ENCODE measurements at regions not wholly inside any gene's neighbourhood (a gene's known extent, or its start where the extent isn't known, plus 50 kb on each side); places are given as distances from the start of the nearest gene placed in this dataset.

DNA sequence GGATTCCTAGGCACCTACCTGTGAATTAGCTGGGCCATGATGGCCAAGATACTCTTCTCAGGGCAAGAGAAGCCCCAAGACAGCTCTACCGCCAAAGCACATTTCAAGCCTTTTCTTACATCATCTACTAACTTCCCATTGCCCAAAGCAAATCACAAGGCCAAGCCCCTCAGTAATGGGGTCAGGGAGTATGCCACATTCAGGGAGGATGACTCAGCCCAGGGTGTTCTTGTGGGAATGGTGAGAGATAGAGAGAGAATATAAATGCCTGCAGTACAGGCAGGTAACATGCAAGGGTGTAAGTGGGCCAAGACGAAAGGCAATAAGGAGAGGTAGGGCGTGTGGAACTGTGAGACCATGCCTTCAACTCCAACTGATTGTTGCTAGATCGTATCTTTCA, 162.5 kb upstream of the ISX start:
- DNase-seq, result no peak
- no peaks in the 10 kb centered on the region for H3K27me3 ChIP-seq (ENCODE audit: control insufficient read depth in 1 of 2, insufficient read depth in 1 of 2, low read length in 2 of 2)
- no peak overlapping the region for H3K4me2 ChIP-seq (ENCODE audit: low read length, poor library complexity, severe bottlenecking)
- H2BK15ac ChIP-seq (ENCODE audit: low read depth, poor library complexity, severe bottlenecking), result no peak overlapping the region
- no peak overlapping the region for H4K91ac ChIP-seq (ENCODE audit: low read length)
- WGBS, result 76% methylated on average over 4 of the region's 4 CpGs
- no peak overlapping the region for H3K18ac ChIP-seq (ENCODE audit: low read depth in 1 of 2, low read length in 2 of 2)
- H3K4me1 ChIP-seq (ENCODE audit: control insufficient read depth, insufficient read depth, low read depth, low read length), result no peaks in the 10 kb centered on the region
- no peak overlapping the region for H3K9ac ChIP-seq (ENCODE audit: low read length)
- H4K8ac ChIP-seq (ENCODE audit: low read length), result no peak overlapping the region
- H2AK5ac ChIP-seq (ENCODE audit: low read length, severe bottlenecking), result no peak overlapping the region
- no peak overlapping the region for H3K27ac ChIP-seq (ENCODE audit: low read length, poor library complexity, severe bottlenecking)
- no peak overlapping the region for H3K23ac ChIP-seq (ENCODE audit: low read length in 2 of 2)
- H3K4ac ChIP-seq (ENCODE audit: low read depth in 1 of 2, low read length in 2 of 2), result no peak overlapping the region
- no peak overlapping the region for H2AFZ ChIP-seq (ENCODE audit: low read depth, low read length)
- H3K79me1 ChIP-seq (replicated peaks; ENCODE audit: low read length, poor library complexity, severe bottlenecking), result no peaks in the 10 kb centered on the region
- H3K36me3 ChIP-seq (ENCODE audit: control insufficient read depth in 1 of 2, insufficient read depth in 2 of 2, low read depth in 1 of 2, low read length in 2 of 2), result no peaks in the 10 kb centered on the region
- no peak overlapping the region for H2BK120ac ChIP-seq (ENCODE audit: low read depth, low read length)
- peaks cover 6% of the 10 kb centered on the region for H3K9me3 ChIP-seq (ENCODE audit: control insufficient read depth, low read length)
- H3K4me3 ChIP-seq (ENCODE audit: insufficient read depth in 1 of 2, low read depth in 1 of 2, low read length in 2 of 2), result no peak overlapping the region
- no peak overlapping the region for H3K14ac ChIP-seq (ENCODE audit: low read length in 2 of 2)
- no peak overlapping the region for H2BK5ac ChIP-seq (ENCODE audit: low read depth, low read length, poor library complexity, severe bottlenecking)
- H2BK12ac ChIP-seq (ENCODE audit: low read length in 2 of 2), result no peak overlapping the region

DNA sequence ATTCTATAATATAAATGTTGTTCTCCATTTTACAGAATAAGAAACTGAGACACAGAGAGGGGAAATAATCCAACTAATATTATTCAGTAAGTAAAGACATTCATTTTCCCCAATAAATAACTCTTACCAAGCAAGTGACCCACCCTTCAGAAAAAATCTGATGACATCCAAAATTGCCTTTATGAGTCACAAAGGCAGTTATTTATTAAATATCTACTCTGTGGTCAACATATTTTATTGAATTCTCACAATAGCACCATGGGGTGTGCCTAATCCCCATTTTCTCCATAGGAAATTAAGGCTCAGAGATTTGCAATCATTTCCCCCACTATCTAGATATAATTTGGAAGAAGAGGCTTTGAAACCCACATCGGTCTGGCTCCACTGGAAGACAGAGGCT, 161.5 kb upstream of the ISX start:
- 80% methylated on average over 1 of the region's 1 CpG for WGBS
- DNase-seq, result no peak
- H2BK12ac ChIP-seq (ENCODE audit: low read length in 2 of 2), result no peak overlapping the region
- no peak overlapping the region for H4K8ac ChIP-seq (ENCODE audit: low read length)
- no peak overlapping the region for H3K4me2 ChIP-seq (ENCODE audit: low read length, poor library complexity, severe bottlenecking)
- no peak overlapping the region for H2BK120ac ChIP-seq (ENCODE audit: low read depth, low read length)
- H3K4ac ChIP-seq (ENCODE audit: low read depth in 1 of 2, low read length in 2 of 2), result no peak overlapping the region
- H3K14ac ChIP-seq (ENCODE audit: low read length in 2 of 2), result no peak overlapping the region
- no peaks in the 10 kb centered on the region for H3K79me1 ChIP-seq (replicated peaks; ENCODE audit: low read length, poor library complexity, severe bottlenecking)
- H2BK5ac ChIP-seq (ENCODE audit: low read depth, low read length, poor library complexity, severe bottlenecking), result no peak overlapping the region
- H3K27me3 ChIP-seq (ENCODE audit: control insufficient read depth in 1 of 2, insufficient read depth in 1 of 2, low read length in 2 of 2), result no peaks in the 10 kb centered on the region
- peaks cover 13% of the 10 kb centered on the region for H3K9me3 ChIP-seq (ENCODE audit: control insufficient read depth, low read length)
- H3K23ac ChIP-seq (ENCODE audit: low read length in 2 of 2), result no peak overlapping the region
- H3K4me3 ChIP-seq (ENCODE audit: insufficient read depth in 1 of 2, low read depth in 1 of 2, low read length in 2 of 2), result no peak overlapping the region
- no peaks in the 10 kb centered on the region for H3K4me1 ChIP-seq (ENCODE audit: control insufficient read depth, insufficient read depth, low read depth, low read length)
- no peak overlapping the region for H2BK15ac ChIP-seq (ENCODE audit: low read depth, poor library complexity, severe bottlenecking)
- no peak overlapping the region for H4K91ac ChIP-seq (ENCODE audit: low read length)
- no peak overlapping the region for H3K9ac ChIP-seq (ENCODE audit: low read length)
- H2AFZ ChIP-seq (ENCODE audit: low read depth, low read length), result no peak overlapping the region
- no peaks in the 10 kb centered on the region for H3K36me3 ChIP-seq (ENCODE audit: control insufficient read depth in 1 of 2, insufficient read depth in 2 of 2, low read depth in 1 of 2, low read length in 2 of 2)
- no peak overlapping the region for H3K18ac ChIP-seq (ENCODE audit: low read depth in 1 of 2, low read length in 2 of 2)
- no peak overlapping the region for H3K27ac ChIP-seq (ENCODE audit: low read length, poor library complexity, severe bottlenecking)
- no peak overlapping the region for H2AK5ac ChIP-seq (ENCODE audit: low read length, severe bottlenecking)

DNA sequence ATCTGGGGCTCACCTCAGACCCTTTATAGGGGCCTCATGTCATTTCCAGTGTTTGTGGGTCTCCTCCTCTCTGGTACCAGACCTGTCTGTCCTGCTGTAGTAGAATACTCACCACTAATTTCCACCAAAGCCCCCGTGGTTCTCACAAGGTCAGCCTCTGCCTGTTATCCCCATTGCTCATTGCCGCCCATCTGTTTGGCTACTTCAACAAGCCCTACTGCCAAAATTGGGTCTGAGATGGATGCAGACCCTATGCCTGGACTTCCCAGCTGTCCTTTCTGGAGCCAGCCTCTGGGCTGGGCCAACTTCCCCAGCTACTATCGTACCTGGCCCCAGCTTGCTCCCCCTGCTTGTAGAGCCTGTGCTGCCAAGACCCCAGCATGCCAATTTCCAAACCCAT, 152.1 kb upstream of the ISX start:
- WGBS, result 77% methylated on average over 3 of the region's 3 CpGs
- peaks cover 2% of the 10 kb centered on the region for H3K9me3 ChIP-seq (ENCODE audit: control insufficient read depth, low read length)
- DNase-seq, result no peak

DNA sequence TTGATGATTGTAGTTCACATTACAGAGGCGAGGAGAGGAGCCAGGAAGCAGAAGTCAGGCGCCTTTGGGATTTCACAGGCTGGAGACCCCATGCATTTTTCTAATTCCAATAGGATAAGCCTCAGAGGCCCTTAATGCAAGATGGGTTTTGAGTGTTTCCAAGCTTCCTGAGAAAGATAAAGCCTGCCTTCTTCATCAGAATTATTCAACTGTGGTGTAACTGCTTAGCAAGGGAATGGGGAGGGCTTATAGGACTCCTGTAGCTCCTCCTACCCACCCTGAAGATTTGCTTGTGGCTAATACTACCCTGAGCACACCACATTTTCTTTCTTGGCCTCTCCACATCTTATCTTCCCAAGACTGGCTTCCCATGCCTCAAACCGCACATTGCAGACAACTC, 151.1 kb upstream of the ISX start:
- Histone ChIP-seq H2BK120ac (ENCODE audit: low read depth, low read length) (no peak overlapping the region), H2AFZ (ENCODE audit: low read depth, low read length) (no peak overlapping the region), H2AK5ac (ENCODE audit: low read length, severe bottlenecking) (no peak overlapping the region), H4K8ac (ENCODE audit: low read length) (no peak overlapping the region), H3K4me2 (ENCODE audit: low read length, poor library complexity, severe bottlenecking) (no peak overlapping the region), H2BK15ac (ENCODE audit: low read depth, poor library complexity, severe bottlenecking) (no peak overlapping the region), H3K79me1 (replicated peaks; ENCODE audit: low read length, poor library complexity, severe bottlenecking) (no peaks in the 10 kb centered on the region), H3K14ac (ENCODE audit: low read length in 2 of 2) (no peak overlapping the region), H4K91ac (ENCODE audit: low read length) (no peak overlapping the region), H3K4me1 (ENCODE audit: control insufficient read depth, insufficient read depth, low read depth, low read length) (no peaks in the 10 kb centered on the region), H2BK12ac (ENCODE audit: low read length in 2 of 2) (no peak overlapping the region), H3K4ac (ENCODE audit: low read depth in 1 of 2, low read length in 2 of 2) (no peak overlapping the region), H3K23ac (ENCODE audit: low read length in 2 of 2) (no peak overlapping the region), H3K27ac (ENCODE audit: low read length, poor library complexity, severe bottlenecking) (no peak overlapping the region), H3K27me3 (ENCODE audit: control insufficient read depth in 1 of 2, insufficient read depth in 1 of 2, low read length in 2 of 2) (no peaks in the 10 kb centered on the region), H3K9ac (ENCODE audit: low read length) (no peak overlapping the region), H3K4me3 (ENCODE audit: insufficient read depth in 1 of 2, low read depth in 1 of 2, low read length in 2 of 2) (no peak overlapping the region), H3K9me3 (ENCODE audit: control insufficient read depth, low read length) (no peaks in the 10 kb centered on the region), H2BK5ac (ENCODE audit: low read depth, low read length, poor library complexity, severe bottlenecking) (no peak overlapping the region), H3K18ac (ENCODE audit: low read depth in 1 of 2, low read length in 2 of 2) (no peak overlapping the region), H3K36me3 (ENCODE audit: control insufficient read depth in 1 of 2, insufficient read depth in 2 of 2, low read depth in 1 of 2, low read length in 2 of 2) (no peaks in the 10 kb centered on the region)
- WGBS, result 30% methylated on average over 3 of the region's 3 CpGs
- DNase-seq, result no peak

More for the DNA sequence above, 152.1 kb upstream of the ISX start:
- Histone ChIP-seq H3K23ac (ENCODE audit: low read length in 2 of 2) (no peak overlapping the region), H3K4ac (ENCODE audit: low read depth in 1 of 2, low read length in 2 of 2) (no peak overlapping the region), H3K9ac (ENCODE audit: low read length) (no peak overlapping the region), H2BK15ac (ENCODE audit: low read depth, poor library complexity, severe bottlenecking) (no peak overlapping the region), H4K8ac (ENCODE audit: low read length) (no peak overlapping the region), H3K36me3 (ENCODE audit: control insufficient read depth in 1 of 2, insufficient read depth in 2 of 2, low read depth in 1 of 2, low read length in 2 of 2) (no peaks in the 10 kb centered on the region), H3K79me1 (replicated peaks; ENCODE audit: low read length, poor library complexity, severe bottlenecking) (no peaks in the 10 kb centered on the region), H3K4me2 (ENCODE audit: low read length, poor library complexity, severe bottlenecking) (no peak overlapping the region), H2BK120ac (ENCODE audit: low read depth, low read length) (no peak overlapping the region), H3K14ac (ENCODE audit: low read length in 2 of 2) (no peak overlapping the region), H3K27ac (ENCODE audit: low read length, poor library complexity, severe bottlenecking) (no peak overlapping the region), H2BK12ac (ENCODE audit: low read length in 2 of 2) (no peak overlapping the region), H3K18ac (ENCODE audit: low read depth in 1 of 2, low read length in 2 of 2) (no peak overlapping the region), H2BK5ac (ENCODE audit: low read depth, low read length, poor library complexity, severe bottlenecking) (no peak overlapping the region), H4K91ac (ENCODE audit: low read length) (no peak overlapping the region), H3K4me1 (ENCODE audit: control insufficient read depth, insufficient read depth, low read depth, low read length) (no peaks in the 10 kb centered on the region), H3K27me3 (ENCODE audit: control insufficient read depth in 1 of 2, insufficient read depth in 1 of 2, low read length in 2 of 2) (no peaks in the 10 kb centered on the region), H3K4me3 (ENCODE audit: insufficient read depth in 1 of 2, low read depth in 1 of 2, low read length in 2 of 2) (no peak overlapping the region), H2AK5ac (ENCODE audit: low read length, severe bottlenecking) (no peak overlapping the region), H2AFZ (ENCODE audit: low read depth, low read length) (no peak overlapping the region)

Data from mesenchymal stem cell (in vitro differentiated cells and primary cell).